ENCODE measurements at regions not wholly inside any gene's neighbourhood (a gene's known extent, or its start where the extent isn't known, plus 50 kb on each side); places are given as distances from the start of the nearest gene placed in this dataset.

DNA sequence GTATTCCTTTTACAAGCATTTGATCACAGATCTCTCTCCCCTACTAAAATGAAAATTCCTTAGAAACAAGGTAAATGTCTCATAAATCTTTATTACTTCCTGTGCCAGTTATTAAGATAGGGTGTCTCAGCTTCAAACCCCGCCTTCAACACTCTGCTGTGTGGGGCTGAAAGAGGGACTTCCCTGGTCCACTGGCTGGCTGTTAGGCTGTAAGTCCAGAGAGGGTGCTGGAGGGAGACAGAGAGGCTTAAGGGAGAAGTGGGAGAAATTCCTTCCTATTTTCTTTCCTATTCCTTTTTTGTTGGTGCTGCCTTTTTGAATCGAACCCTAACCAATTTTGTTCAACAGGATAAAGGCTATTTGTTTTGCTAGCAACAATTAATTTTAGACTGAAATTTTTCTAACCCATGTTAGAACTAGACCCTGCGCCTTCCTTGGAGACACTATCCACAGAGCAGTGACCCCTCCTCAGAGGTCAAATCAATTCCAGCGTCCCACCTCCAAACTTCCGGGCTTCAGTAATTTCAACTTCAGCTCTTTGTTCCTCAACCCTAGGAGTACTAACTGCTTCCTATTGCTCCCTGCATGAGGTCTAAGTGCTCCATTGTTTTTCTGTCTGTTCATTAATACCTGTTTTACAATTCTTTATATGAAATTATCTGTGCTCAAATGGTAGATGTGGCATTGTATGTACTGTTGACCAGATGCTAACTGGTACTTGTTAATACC, 207.5 kb upstream of the OPRM1 start:
- TF ChIP-seq, protein P1, sequence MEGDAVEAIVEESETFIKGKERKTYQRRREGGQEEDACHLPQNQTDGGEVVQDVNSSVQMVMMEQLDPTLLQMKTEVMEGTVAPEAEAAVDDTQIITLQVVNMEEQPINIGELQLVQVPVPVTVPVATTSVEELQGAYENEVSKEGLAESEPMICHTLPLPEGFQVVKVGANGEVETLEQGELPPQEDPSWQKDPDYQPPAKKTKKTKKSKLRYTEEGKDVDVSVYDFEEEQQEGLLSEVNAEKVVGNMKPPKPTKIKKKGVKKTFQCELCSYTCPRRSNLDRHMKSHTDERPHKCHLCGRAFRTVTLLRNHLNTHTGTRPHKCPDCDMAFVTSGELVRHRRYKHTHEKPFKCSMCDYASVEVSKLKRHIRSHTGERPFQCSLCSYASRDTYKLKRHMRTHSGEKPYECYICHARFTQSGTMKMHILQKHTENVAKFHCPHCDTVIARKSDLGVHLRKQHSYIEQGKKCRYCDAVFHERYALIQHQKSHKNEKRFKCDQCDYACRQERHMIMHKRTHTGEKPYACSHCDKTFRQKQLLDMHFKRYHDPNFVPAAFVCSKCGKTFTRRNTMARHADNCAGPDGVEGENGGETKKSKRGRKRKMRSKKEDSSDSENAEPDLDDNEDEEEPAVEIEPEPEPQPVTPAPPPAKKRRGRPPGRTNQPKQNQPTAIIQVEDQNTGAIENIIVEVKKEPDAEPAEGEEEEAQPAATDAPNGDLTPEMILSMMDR (IDR thresholded peaks at IDR 0.05): no peak
- no peak for TF ChIP-seq POLR2A (IDR thresholded peaks at IDR 0.05)
